ENCODE measurements at regions not wholly inside any gene's neighbourhood (a gene's known extent, or its start where the extent isn't known, plus 50 kb on each side); places are given as distances from the start of the nearest gene placed in this dataset.
A peak's percentile ranks its signal among the peaks of the same experiment; 100 is the strongest.

DNA sequence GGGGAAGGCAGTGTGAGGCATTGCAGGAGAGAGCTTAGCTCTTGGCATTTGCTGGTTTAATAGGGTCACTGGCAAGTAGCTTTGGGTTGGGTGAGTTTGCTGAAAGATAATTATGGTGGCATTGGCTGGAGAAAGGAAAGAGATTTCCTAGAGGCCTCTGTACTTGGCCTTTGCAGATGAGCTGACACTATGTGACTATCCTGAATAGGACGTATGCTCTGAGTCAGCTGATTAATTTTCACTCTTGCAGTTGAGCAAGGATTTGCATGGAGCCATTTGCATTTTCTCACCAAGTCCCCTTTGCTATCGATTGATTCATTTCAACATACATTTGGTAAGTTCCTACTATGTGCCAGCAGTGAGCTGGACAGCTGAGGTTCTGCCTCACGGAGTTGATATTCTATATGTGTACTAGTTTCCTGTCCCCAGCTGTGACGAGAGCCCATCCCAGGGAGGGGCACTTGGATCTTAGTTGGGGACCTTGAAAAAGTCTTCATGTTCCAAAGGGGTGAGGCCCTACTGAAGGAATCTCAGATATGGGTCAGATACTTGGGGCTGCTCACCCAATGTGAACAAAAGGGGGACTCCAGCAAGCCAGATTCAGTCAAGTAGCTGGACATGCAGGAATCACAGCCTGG, 245.7 kb downstream of the LOXHD1 start:
- no peak overlapping the region for H3K9ac ChIP-seq (ENCODE audit: low read depth in 1 of 2, low read length in 2 of 2)

DNA sequence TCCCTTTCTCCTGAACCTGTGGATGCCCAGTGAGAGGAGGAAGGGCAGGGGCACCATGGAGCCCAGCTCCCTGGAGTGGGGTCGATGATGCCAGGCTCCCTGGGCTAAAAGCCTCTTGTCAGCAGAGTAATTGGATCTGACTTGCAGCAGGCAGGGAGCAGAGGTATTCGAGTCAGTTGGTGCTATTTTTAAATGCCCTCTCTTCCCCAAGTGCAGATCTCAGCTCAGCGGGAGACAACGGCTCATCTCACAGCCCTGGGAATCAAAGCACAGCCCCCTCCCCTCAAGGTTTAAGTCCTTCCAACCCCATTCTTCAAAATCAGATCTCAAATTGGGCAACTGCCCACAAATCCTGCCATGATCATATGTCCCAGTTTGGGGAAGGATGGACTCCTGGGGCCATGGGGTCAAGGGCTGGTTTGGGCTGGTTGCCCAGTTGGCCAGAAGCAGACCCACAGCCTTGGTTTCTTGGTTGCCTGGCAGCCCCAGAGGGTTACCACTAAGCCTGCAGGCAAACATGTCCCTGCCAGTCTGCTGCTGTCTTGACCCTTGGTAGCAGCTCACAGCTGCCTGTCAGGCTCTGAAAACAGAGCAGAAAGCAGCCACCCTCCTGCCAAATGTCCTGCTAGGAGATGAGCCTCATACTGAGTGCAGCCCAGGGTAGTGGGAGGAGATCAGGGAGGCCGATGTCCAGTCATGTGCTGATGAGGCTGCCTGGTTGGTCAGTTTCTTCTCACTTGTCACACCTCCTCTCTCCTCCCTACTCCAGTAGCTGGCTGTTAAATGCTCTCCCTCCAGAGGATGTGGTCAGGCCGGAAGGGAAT, 244.9 kb downstream of the LOXHD1 start:
- Histone ChIP-seq H3K27me3 (ENCODE audit: control insufficient read depth in 4 of 4, insufficient read depth in 4 of 4, low read length in 3 of 4) (no peaks in the 10 kb centered on the region), H3K4me1 (ENCODE audit: control insufficient read depth in 4 of 4, insufficient read depth in 4 of 4, low read length in 3 of 4) (peaks cover 8 to 21% (median 19%) of the 10 kb centered on the region in 4 donors), H3K9ac (ENCODE audit: low read depth in 1 of 2, low read length in 2 of 2) (no peak overlapping the region), H3K4me3 (ENCODE audit: low read depth in 1 of 3, low read length in 3 of 3) (no peak overlapping the region), H3K27ac (ENCODE audit: low read depth in 1 of 2, low read length in 2 of 2) (peak overlapping the region in 1 of 2 donors; percentile 6), H3K9me3 (ENCODE audit: control insufficient read depth in 4 of 4, low read length in 3 of 4) (no peaks in the 10 kb centered on the region), H3K36me3 (ENCODE audit: control insufficient read depth in 4 of 4, insufficient read depth in 3 of 4, low read depth in 1 of 4, low read length in 3 of 4) (no peaks in the 10 kb centered on the region)
- no peak for DNase-seq (ENCODE audit: low spot score)
- WGBS = 47% methylated on average over 6 of the region's 6 CpGs
- peak; percentile 43 for TF ChIP-seq NR2F2 (IDR thresholded peaks at IDR 0.05)
- TF ChIP-seq, protein P1, sequence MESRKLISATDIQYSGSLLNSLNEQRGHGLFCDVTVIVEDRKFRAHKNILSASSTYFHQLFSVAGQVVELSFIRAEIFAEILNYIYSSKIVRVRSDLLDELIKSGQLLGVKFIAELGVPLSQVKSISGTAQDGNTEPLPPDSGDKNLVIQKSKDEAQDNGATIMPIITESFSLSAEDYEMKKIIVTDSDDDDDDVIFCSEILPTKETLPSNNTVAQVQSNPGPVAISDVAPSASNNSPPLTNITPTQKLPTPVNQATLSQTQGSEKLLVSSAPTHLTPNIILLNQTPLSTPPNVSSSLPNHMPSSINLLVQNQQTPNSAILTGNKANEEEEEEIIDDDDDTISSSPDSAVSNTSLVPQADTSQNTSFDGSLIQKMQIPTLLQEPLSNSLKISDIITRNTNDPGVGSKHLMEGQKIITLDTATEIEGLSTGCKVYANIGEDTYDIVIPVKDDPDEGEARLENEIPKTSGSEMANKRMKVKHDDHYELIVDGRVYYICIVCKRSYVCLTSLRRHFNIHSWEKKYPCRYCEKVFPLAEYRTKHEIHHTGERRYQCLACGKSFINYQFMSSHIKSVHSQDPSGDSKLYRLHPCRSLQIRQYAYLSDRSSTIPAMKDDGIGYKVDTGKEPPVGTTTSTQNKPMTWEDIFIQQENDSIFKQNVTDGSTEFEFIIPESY (IDR thresholded peaks at IDR 0.05) = no peak
- TF ChIP-seq, protein P2, sequence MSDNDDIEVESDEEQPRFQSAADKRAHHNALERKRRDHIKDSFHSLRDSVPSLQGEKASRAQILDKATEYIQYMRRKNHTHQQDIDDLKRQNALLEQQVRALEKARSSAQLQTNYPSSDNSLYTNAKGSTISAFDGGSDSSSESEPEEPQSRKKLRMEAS (IDR thresholded peaks at IDR 0.05) = peak; percentile 14
- no peak for TF ChIP-seq GABPA (IDR thresholded peaks at IDR 0.05 in 1 of 2, conservative IDR thresholded peaks at IDR 0.05 in 1 of 2)
- TF ChIP-seq JUND (IDR thresholded peaks at IDR 0.05) = no peak
- TF ChIP-seq RXRA (IDR thresholded peaks at IDR 0.05) = peak; percentile 43 to 48
- no peak for TF ChIP-seq FOXA2 (IDR thresholded peaks at IDR 0.05)
- TF ChIP-seq, protein P3, sequence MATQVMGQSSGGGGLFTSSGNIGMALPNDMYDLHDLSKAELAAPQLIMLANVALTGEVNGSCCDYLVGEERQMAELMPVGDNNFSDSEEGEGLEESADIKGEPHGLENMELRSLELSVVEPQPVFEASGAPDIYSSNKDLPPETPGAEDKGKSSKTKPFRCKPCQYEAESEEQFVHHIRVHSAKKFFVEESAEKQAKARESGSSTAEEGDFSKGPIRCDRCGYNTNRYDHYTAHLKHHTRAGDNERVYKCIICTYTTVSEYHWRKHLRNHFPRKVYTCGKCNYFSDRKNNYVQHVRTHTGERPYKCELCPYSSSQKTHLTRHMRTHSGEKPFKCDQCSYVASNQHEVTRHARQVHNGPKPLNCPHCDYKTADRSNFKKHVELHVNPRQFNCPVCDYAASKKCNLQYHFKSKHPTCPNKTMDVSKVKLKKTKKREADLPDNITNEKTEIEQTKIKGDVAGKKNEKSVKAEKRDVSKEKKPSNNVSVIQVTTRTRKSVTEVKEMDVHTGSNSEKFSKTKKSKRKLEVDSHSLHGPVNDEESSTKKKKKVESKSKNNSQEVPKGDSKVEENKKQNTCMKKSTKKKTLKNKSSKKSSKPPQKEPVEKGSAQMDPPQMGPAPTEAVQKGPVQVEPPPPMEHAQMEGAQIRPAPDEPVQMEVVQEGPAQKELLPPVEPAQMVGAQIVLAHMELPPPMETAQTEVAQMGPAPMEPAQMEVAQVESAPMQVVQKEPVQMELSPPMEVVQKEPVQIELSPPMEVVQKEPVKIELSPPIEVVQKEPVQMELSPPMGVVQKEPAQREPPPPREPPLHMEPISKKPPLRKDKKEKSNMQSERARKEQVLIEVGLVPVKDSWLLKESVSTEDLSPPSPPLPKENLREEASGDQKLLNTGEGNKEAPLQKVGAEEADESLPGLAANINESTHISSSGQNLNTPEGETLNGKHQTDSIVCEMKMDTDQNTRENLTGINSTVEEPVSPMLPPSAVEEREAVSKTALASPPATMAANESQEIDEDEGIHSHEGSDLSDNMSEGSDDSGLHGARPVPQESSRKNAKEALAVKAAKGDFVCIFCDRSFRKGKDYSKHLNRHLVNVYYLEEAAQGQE (IDR thresholded peaks at IDR 0.05) = no peak
- TF ChIP-seq TAF1 (conservative IDR thresholded peaks at IDR 0.05) = no peak
- peak; percentile 12 to 24 for TF ChIP-seq HNF4A (conservative IDR thresholded peaks at IDR 0.05)
- TF ChIP-seq, protein P4, sequence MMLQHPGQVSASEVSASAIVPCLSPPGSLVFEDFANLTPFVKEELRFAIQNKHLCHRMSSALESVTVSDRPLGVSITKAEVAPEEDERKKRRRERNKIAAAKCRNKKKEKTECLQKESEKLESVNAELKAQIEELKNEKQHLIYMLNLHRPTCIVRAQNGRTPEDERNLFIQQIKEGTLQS (IDR thresholded peaks at IDR 0.05) = no peak
- TF ChIP-seq EGR1 (IDR thresholded peaks at IDR 0.05; ENCODE audit: low read depth in 2 of 2) = no peak
- TF ChIP-seq YY1 (IDR thresholded peaks at IDR 0.05) = no peak
- peak; percentile 11 for TF ChIP-seq SP1 (IDR thresholded peaks at IDR 0.05)
- TF ChIP-seq HNF4G (IDR thresholded peaks at IDR 0.05) = no peak
- TF ChIP-seq, protein P5, sequence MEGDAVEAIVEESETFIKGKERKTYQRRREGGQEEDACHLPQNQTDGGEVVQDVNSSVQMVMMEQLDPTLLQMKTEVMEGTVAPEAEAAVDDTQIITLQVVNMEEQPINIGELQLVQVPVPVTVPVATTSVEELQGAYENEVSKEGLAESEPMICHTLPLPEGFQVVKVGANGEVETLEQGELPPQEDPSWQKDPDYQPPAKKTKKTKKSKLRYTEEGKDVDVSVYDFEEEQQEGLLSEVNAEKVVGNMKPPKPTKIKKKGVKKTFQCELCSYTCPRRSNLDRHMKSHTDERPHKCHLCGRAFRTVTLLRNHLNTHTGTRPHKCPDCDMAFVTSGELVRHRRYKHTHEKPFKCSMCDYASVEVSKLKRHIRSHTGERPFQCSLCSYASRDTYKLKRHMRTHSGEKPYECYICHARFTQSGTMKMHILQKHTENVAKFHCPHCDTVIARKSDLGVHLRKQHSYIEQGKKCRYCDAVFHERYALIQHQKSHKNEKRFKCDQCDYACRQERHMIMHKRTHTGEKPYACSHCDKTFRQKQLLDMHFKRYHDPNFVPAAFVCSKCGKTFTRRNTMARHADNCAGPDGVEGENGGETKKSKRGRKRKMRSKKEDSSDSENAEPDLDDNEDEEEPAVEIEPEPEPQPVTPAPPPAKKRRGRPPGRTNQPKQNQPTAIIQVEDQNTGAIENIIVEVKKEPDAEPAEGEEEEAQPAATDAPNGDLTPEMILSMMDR (IDR thresholded peaks at IDR 0.05; ENCODE audit: low read depth, low read length, missing input control) = no peak
- TF ChIP-seq FOXA1 (IDR thresholded peaks at IDR 0.05) = no peak
- no peak for TF ChIP-seq RAD21 (IDR thresholded peaks at IDR 0.05)

More for the DNA sequence above, 245.7 kb downstream of the LOXHD1 start:
- 82% methylated on average over 4 of the region's 4 CpGs for WGBS
- Histone ChIP-seq H3K27me3 (ENCODE audit: control insufficient read depth in 4 of 4, insufficient read depth in 4 of 4, low read length in 3 of 4) (no peaks in the 10 kb centered on the region), H3K4me3 (ENCODE audit: low read depth in 1 of 3, low read length in 3 of 3) (no peak overlapping the region), H3K27ac (ENCODE audit: low read depth in 1 of 2, low read length in 2 of 2) (no peak overlapping the region), H3K36me3 (ENCODE audit: control insufficient read depth in 4 of 4, insufficient read depth in 3 of 4, low read depth in 1 of 4, low read length in 3 of 4) (no peaks in the 10 kb centered on the region), H3K9me3 (ENCODE audit: control insufficient read depth in 4 of 4, low read length in 3 of 4) (no peaks in the 10 kb centered on the region), H3K4me1 (ENCODE audit: control insufficient read depth in 4 of 4, insufficient read depth in 4 of 4, low read length in 3 of 4) (peaks cover 8 to 21% (median 19%) of the 10 kb centered on the region in 4 donors)
- no peak for DNase-seq (ENCODE audit: low spot score)
- TF ChIP-seq HNF4A (conservative IDR thresholded peaks at IDR 0.05) (no peak), NR2F2 (IDR thresholded peaks at IDR 0.05) (no peak), RAD21 (IDR thresholded peaks at IDR 0.05) (no peak), RXRA (IDR thresholded peaks at IDR 0.05) (no peak), GABPA (IDR thresholded peaks at IDR 0.05 in 1 of 2, conservative IDR thresholded peaks at IDR 0.05 in 1 of 2) (no peak)

Measured in liver (tissue), 8 donors.